HK-2 (cell line): ENCODE measurements at regions not wholly inside any gene's neighbourhood (a gene's known extent, or its start where the extent isn't known, plus 50 kb on each side); places are given as distances from the start of the nearest gene placed in this dataset.

Experiments
- DNase-seq: peaks from one replicate; pipeline ENCODE4 v3.0.0-alpha.2; 2018; ENCODE audit not compliant: unreplicated experiment

- peak; percentile 3 for DNase-seq
Observed at GRCh38 chr9:79257228-79257781, 314.5 kb upstream of the TLE4 start.

DNA sequence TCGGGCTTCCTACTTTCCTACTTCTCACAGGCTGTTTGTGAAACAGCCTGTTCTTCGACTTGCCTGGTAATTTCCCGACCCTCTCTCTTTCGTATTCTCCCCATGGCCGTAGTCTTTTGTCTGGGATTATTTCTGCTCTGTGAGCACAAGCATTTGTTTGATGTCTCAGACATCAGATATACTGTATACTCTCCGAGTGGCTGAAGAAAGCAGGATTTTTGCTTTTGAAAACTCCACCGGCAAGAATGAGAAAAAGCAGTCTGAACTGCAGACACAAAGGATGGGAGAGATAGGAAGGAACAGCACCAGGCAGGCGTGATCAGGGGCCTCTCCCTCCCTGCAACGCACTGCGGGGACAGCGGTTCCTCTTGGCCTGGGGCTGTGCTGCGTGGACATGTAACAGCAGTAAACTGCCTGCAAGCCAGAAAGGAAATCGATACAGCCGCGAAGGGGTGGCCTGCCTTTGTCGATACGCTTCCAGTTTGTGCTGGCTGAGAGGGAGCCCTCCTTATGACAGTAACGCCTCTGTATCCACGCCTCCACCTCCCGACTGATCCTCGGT is 313.9 kb upstream of the TLE4 start:
- no peak for DNase-seq

DNA sequence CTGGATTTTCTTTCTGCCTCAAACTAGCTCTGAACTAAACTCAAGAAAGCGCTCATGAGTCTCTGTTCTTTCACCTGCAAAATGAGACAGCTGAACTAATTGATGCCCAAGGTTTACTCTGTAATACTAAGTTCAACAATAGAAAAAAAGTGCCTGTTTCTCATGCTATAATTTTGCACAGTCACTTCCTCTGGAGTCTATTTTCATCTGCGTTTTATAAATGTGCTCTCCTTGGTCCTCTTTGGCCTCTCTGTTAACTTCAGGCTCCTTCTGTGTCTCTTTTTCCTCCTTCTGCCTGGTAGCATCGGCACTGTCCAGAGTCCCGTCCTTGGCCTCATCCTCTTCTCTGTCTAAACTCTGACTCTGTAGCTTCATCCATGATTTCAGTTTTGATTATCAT is 311.9 kb upstream of the TLE4 start:
- no peak for DNase-seq

DNA sequence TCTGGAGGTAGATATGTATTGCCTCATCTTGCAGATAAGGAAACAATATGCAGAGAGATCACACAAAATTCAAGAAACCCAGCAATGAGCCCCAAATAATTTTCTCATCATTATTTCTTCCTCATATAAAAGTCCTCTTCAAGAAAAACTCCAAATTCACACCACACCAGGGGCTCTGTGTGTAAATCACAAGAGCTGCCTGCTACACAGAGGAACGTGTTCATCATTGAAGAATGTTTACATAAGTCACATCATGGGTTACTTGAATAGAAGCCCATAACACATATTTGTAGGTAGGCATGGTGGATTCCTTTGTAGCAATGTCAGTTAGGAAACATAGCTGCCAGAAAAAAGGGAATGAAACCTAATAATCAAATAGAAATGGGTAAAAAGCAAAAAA is 308.1 kb upstream of the TLE4 start:
- DNase-seq = no peak

GRCh38 chr9:79264041-79264440 is 307.7 kb upstream of the TLE4 start:
- no peak for DNase-seq

- no peak for DNase-seq
Observed at GRCh38 chr9:79264511-79265355, 307.0 kb upstream of the TLE4 start.

- no peak for DNase-seq
Observed at GRCh38 chr9:79266986-79267385, 304.8 kb upstream of the TLE4 start.

DNA sequence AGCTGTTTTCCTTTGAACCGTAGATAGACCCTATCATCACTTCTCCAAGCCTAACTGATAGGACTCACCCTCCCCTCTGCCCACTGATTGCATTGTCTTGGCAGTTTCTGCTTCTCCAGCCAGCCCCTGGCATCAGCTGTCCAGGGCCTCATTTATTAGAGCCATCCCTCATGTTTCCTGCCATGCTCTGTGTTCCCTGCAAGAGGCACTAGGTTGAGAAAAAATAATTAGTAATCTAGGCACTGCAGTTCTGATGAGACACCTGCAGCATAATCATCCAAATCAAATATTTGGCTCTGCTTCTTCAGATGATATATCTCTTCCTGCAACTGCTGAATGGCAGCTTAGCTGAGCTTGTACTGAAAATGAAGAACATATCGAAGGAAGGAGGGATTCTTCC is 303.0 kb upstream of the TLE4 start:
- DNase-seq = no peak

- DNase-seq = no peak
Observed at GRCh38 chr9:79273311-79273710, 298.5 kb upstream of the TLE4 start.

GRCh38 chr9:79279356-79279755 is 292.4 kb upstream of the TLE4 start:
- no peak for DNase-seq

DNA sequence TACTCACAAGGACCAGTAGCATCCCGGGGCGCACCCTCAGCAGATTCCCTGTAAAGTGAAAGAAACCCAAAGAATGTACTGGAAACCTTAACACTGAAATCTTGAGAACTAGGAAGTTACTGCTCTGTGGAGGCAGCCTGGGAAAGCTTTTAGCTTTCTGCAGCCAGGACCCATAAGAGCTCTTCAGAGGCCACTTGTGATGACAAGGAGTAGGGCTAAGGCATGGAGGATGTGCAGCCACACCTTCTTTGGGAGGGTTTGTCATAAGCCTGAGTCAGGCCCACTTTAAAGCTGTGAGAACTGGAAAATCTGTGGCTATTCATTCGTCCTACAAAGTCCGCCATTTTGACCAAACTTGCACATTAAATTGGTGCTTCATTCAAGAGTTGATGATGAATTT is 291.1 kb upstream of the TLE4 start:
- no peak for DNase-seq

DNA sequence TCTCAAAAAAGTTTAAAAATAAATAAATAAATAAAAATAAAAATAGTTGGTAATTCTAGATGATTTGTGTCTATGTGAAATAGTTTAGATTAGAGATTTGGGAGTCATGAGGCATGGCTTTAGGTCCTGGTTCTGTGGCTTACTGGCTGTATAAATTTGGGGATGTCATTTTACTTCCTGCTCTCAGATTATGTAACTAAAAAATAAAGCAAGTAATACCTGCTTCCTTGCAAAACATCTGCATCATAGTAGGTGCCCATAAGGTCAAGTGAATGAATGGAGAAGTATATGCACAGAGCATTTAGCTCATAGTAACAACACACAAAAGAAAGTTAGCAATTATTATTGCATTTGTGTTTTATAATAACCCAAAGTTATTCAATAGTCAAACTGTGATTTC is 287.7 kb upstream of the TLE4 start:
- no peak for DNase-seq

- no peak for DNase-seq
Observed at GRCh38 chr9:79286992-79287707, 284.6 kb upstream of the TLE4 start.

DNA sequence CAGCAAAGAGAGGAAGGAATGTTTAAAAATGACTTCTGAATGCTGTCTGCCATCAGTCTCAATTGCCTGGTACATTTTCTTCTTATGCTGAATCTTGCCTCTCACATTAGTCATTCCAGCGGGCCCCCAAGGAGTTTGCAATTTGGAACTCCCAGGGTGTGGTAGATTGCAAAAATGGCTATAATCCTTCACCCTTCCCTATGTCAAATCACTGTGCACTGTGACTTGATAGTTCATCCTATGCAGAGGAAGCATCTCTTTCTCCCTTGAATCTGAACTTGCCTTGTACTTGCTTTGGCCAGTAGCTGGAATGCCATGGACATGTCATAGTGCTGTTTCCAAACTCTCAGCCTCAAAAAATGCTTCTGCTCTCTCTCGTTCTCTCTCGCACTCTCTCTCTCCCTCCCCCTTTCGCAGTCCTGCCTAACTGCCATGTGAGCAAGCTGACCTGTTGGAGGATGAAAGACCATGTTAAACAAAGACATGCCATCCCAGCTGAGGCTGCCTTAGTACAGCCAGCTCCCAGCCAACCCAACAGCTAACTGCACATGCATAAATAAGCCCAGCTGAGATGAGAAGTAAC is 284.0 kb upstream of the TLE4 start:
- no peak for DNase-seq

DNA sequence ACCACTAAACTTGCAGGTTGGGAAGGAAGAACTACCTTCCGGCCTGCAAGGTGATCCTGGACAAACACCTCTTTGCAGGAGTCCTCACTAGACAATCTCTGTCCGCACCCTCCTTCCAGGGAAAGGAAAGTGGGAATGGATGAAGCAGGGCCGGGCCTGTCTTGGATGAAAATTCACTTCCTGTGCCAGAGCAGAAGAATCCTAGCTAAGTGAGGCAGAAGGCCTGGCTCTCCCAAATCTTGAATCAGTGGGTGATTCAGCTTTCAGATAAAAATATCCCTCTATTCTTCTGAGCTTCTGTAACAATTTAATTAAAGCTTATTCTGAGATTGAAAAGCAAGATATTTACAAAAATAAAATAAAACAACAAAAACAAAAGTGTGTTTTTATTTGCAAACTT is 281.9 kb upstream of the TLE4 start:
- no peak for DNase-seq

DNA sequence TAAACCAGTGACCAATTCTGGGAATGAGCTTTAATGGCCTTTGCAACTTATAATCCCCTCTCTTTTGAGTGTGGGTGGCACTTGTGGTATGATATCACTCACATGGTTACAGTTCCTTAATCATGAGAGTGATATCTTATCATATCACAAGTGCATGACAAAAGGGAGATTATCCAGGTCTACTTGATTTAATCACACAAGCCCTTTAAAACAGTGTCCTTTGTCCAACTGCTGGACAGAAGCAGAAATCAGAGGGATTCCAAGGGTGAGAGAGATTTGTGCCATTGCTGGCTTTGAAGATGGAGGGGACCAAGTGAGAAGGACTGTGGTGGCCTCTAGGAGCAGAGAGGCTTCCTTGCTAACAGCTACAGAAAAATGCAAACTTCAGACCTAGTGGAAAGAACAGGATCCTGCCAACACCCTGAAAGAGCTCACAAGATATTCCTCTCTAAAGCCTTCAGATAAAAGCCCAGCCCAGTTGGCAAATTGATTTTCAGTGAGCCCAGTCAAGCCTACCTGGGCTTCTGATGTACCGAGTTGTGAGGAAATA is 279.0 kb upstream of the TLE4 start:
- no peak for DNase-seq

DNA sequence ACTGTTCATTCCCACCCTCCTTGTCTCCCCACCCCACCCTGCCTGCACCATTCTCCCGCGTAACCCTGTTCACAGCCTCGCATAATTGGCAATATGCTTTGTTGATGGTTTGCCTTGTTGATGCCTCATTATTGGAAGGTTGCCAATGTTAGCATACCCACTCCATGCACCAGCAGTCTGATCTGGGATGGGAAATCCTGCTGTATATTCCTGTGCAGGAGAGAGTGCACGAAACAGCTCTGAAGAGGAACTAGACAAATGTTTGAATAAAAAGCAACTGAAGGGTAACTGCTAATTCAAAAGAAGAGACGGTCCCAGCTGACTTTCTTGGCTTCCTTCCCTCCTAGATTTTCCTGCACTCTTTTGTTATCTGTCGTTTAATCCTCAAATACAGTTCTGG is 271.7 kb upstream of the TLE4 start:
- no peak for DNase-seq

DNA sequence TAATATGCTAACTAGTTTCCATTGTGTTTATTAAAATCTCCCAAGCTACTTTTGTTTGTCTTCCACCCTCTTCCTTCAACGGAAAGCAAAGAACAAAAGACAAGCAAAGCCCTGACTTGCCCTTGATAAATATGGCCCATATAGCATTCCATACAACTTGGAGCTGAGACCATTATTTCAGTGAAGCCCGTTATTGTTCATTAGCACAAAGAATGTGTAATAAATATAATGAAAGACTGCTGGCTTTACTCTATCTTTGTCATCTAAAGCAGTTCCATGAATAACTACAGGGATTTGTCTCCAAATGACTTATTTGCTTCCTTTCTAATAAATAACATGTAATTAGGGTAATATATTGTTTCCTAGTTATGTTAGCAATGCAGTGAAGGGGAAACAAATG is 270.7 kb upstream of the TLE4 start:
- DNase-seq = no peak

DNA sequence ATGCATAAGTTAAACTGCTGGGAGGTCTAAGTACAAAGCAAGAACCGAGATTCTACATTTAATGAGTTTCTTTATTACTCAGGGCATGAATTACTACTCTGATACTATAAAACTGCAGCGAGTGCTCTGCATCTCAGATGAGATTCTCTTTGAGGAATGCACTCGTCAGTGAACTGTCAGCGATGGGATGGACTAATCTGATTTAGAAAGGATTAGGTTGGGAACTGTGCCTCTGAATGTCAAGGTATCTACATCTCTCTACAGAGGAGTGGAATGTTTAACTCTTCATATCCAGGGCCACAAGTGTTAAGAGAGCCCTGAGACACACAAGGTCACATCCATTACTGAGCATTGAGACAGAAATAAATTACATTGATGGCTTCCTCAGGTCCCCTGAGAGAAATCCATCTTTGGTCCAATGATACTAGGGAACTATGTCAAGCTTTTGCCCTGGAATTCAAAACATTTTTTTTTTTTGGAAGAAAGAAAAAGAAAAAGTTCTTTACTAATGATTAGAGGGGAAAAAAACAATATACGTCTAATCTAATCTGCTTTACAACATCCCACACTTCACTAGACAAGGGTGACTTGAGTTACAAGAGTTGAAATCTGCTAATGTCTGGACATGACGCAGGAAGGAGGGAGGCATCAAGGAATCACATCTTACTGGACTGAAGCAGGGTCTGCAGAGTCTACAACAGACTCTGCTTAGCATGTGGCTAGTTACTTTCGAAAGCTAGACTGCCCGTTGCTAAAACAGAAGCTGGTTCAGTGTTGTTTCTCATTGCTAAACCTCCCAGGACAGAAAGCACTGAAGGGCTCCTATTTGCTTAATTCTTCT is 270.0 kb upstream of the TLE4 start:
- DNase-seq = no peak

DNA sequence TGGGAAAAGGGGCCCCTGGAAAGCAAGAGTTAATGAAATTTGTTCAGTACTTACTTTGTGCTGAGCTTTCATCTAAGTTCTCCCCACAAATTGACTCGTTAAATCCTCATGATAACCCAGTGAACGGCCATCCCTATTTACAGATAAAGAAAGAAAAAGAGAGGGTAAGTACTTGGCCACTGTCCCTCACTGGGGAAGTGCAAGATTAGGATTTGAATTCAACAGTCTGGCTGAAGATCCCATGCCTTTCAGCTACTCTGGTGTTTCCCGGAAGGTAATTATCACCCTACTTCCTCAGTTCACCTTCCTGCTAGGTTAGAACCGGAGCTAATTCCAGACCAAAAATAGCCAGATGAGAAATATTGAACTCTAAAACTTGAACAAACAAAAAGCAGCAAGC is 269.2 kb upstream of the TLE4 start:
- no peak for DNase-seq

DNA sequence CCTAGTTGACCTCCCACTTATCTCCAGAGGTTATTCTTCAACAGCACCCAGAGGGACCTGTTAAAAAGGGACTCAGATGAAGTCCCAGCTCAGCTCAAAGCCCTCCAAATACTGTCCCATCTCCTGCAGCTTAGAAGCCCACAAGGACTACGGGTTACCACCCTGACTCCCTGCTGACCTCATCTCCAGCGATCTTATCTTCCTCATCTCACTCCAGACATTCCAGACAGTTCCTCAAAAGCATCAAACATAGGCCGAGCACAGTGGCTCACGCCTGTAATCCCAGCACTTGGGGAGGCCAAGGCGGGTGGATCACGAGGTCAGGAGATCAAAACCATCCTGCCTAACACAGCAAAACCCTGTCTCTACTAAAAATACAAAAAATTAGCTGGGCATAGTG is 263.8 kb upstream of the TLE4 start:
- no peak for DNase-seq
